ENCODE measurements at regions not wholly inside any gene's neighbourhood (a gene's known extent, or its start where the extent isn't known, plus 50 kb on each side); places are given as distances from the start of the nearest gene placed in this dataset.

DNA sequence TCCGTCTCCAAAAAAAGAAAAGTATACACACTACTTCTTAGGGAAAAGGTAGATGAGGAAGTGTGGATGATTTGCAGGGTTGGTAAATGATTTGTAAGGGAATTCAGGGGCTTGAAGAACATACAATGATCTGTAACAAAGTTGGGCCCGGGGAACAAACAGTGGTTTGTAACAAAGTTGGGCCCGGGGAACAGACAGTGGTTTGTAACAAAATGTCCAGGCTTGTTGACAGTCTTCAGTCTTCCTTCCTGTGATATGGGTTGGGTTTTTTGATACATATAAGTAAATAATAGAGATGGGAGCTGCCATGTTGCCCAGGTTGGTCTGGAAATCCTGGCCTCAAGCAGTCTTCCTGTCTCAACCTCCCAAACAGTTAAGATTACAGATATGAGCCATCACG is 83.3 kb upstream of the UXS1 start:
- Mint-ChIP-seq H3K4me1 (ENCODE audit: low read depth) (peaks cover 12% of the 10 kb centered on the region), H3K27ac (no peak overlapping the region), H3K9me3 (ENCODE audit: low read depth) (peaks cover 1% of the 10 kb centered on the region), H3K4me3 (ENCODE audit: low read depth) (no peak overlapping the region), H3K36me3 (ENCODE audit: insufficient read depth) (no peaks in the 10 kb centered on the region), H3K27me3 (no peaks in the 10 kb centered on the region)
- DNase-seq (ENCODE audit: low spot score, unreplicated experiment): no peak
- TF ChIP-seq, protein P1, sequence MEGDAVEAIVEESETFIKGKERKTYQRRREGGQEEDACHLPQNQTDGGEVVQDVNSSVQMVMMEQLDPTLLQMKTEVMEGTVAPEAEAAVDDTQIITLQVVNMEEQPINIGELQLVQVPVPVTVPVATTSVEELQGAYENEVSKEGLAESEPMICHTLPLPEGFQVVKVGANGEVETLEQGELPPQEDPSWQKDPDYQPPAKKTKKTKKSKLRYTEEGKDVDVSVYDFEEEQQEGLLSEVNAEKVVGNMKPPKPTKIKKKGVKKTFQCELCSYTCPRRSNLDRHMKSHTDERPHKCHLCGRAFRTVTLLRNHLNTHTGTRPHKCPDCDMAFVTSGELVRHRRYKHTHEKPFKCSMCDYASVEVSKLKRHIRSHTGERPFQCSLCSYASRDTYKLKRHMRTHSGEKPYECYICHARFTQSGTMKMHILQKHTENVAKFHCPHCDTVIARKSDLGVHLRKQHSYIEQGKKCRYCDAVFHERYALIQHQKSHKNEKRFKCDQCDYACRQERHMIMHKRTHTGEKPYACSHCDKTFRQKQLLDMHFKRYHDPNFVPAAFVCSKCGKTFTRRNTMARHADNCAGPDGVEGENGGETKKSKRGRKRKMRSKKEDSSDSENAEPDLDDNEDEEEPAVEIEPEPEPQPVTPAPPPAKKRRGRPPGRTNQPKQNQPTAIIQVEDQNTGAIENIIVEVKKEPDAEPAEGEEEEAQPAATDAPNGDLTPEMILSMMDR (IDR thresholded peaks at IDR 0.05; ENCODE audit: unreplicated experiment): no peak

DNA sequence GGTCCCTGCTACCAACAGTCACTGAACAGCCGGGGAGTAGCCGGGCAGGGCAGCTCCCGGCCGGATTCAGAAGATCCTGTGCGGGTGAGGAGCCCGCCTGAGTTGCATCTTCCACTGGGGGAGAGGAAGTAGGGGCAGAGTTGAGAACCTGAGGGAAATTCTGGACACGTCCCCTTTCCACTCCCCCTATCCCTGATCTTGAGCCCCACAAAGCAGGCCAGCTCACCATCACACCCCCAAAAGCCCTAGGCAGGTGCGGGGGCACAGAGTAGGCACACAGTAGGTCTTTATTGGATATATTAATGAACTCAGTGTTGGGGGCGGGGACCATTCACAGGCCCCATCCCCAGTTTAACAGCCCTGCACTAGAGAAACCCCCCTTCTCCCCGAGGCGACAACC is 81.9 kb upstream of the UXS1 start:
- Mint-ChIP-seq H3K36me3 (ENCODE audit: insufficient read depth) (no peaks in the 10 kb centered on the region), H3K4me1 (ENCODE audit: low read depth) (peaks cover 10% of the 10 kb centered on the region), H3K4me3 (ENCODE audit: low read depth) (no peak overlapping the region), H3K27ac (no peak overlapping the region), H3K27me3 (no peaks in the 10 kb centered on the region), H3K9me3 (ENCODE audit: low read depth) (peaks cover 3% of the 10 kb centered on the region)
- no peak for DNase-seq (ENCODE audit: low spot score, unreplicated experiment)
- TF ChIP-seq, protein P1 (IDR thresholded peaks at IDR 0.05; ENCODE audit: unreplicated experiment): no peak

- H3K9me3 Mint-ChIP-seq (ENCODE audit: low read depth): peaks cover 3% of the 10 kb centered on the region
- TF ChIP-seq, protein P1 (IDR thresholded peaks at IDR 0.05; ENCODE audit: unreplicated experiment): no peak
- DNase-seq (ENCODE audit: low spot score, unreplicated experiment): no peak
- peaks cover under 1% of the 10 kb centered on the region for H3K4me1 Mint-ChIP-seq (ENCODE audit: low read depth)
- H3K27me3 Mint-ChIP-seq: no peaks in the 10 kb centered on the region
- no peak overlapping the region for H3K4me3 Mint-ChIP-seq (ENCODE audit: low read depth)
- no peaks in the 10 kb centered on the region for H3K36me3 Mint-ChIP-seq (ENCODE audit: insufficient read depth)
- H3K27ac Mint-ChIP-seq: no peak overlapping the region
These were observed 80.6 kb upstream of the UXS1 start for GRCh38 chr2:106274668-106275067.

DNA sequence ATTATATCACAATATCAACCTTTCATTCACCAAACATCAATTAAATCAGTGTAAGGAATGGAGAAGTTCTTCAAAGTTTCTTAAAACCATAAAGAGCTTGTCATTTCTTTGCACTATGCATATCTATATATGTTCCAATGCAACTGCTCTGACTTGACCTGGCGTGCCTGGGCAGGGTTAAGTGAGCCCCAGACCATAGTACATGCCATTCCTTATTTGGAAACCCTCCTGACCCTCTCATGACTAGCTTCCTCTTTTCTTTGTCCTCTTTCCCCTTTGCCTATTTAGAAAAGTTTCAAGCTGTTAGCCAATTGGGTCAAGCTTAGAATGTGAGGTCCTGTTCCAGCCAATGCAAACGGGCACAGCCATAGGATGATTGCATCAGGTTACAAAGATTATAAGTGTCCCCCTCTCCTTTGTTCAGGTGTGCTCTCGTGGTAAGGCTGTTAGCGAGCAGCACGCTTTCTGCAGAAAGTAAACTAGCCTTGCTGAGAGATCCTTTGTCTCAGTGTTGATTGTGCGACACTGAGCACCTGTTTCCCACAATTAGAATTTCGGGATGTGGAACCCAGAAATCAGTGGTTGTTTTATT is 78.2 kb upstream of the UXS1 start:
- Mint-ChIP-seq H3K9me3 (ENCODE audit: low read depth) (peaks cover 3% of the 10 kb centered on the region), H3K4me1 (ENCODE audit: low read depth) (no peaks in the 10 kb centered on the region), H3K4me3 (ENCODE audit: low read depth) (no peak overlapping the region), H3K27me3 (no peaks in the 10 kb centered on the region), H3K27ac (peak overlapping the region; percentile 24), H3K36me3 (ENCODE audit: insufficient read depth) (no peaks in the 10 kb centered on the region)
- TF ChIP-seq, protein P1 (IDR thresholded peaks at IDR 0.05; ENCODE audit: unreplicated experiment): no peak
- no peak for DNase-seq (ENCODE audit: low spot score, unreplicated experiment)

GRCh38 chr2:106270471-106270891 is 76.4 kb upstream of the UXS1 start:
- no peaks in the 10 kb centered on the region for H3K36me3 Mint-ChIP-seq (ENCODE audit: insufficient read depth)
- H3K9me3 Mint-ChIP-seq (ENCODE audit: low read depth): peaks cover 3% of the 10 kb centered on the region
- H3K4me3 Mint-ChIP-seq (ENCODE audit: low read depth): no peak overlapping the region
- no peak for DNase-seq (ENCODE audit: low spot score, unreplicated experiment)
- no peak overlapping the region for H3K27ac Mint-ChIP-seq
- no peaks in the 10 kb centered on the region for H3K4me1 Mint-ChIP-seq (ENCODE audit: low read depth)
- TF ChIP-seq, protein P1 (IDR thresholded peaks at IDR 0.05; ENCODE audit: unreplicated experiment): no peak
- no peaks in the 10 kb centered on the region for H3K27me3 Mint-ChIP-seq
